Erythroblast (primary cell): ENCODE measurements at regions not wholly inside any gene's neighbourhood (a gene's known extent, or its start where the extent isn't known, plus 50 kb on each side); places are given as distances from the start of the nearest gene placed in this dataset.

ENCODE experiments used
- GATA1 ChIP-seq: IDR thresholded peaks from 2 replicates; pipeline ENCODE4 v1.6.1; 2011; ENCODE audit warnings: low read depth, mild to moderate bottlenecking, control low read depth, low read length, moderate library complexity
- POLR2A ChIP-seq: IDR thresholded peaks from 2 replicates; pipeline ENCODE4 v1.6.1; 2011; ENCODE audit warnings: mild to moderate bottlenecking, low read length

- TF ChIP-seq POLR2A = no peak
- TF ChIP-seq GATA1 = no peak
Measured at GRCh38 chr20:52847731-52848359, 124.3 kb upstream of the TSHZ2 start.
